HG02970 (cell line): ENCODE measurements at regions not wholly inside any gene's neighbourhood (a gene's known extent, or its start where the extent isn't known, plus 50 kb on each side); places are given as distances from the start of the nearest gene placed in this dataset.
"Not testable (repeated sequence)": the region's sequence is repeated elsewhere in the genome, so short reads cannot be mapped to it uniquely, and the experiment has no call there.

Experiments used
- ATAC-seq: cut with Tn5 transposase; IDR thresholded peaks from one replicate; pipeline ENCODE4 v1.9.1; 2021; ENCODE audit warnings: mild to moderate bottlenecking, moderate library complexity, moderate number of reproducible peaks; ENCODE audit not compliant: unreplicated experiment, low FRiP score

GRCh38 chr1:4164965-4165364, 264.9 kb upstream of the C1orf174 start:
- ATAC-seq, result no peak

- ATAC-seq, result no peak
Observed at GRCh38 chr1:4165686-4166300, 265.7 kb upstream of the C1orf174 start.

- ATAC-seq, result no peak
Observed at GRCh38 chr1:4166713-4167112, 266.6 kb upstream of the C1orf174 start.

- no peak for ATAC-seq
Observed at GRCh38 chr1:4169991-4170390, 269.9 kb upstream of the C1orf174 start.

- ATAC-seq, result no peak
Observed at GRCh38 chr1:4170548-4171340, 270.7 kb upstream of the C1orf174 start.

GRCh38 chr1:4171480-4172450, 271.7 kb upstream of the C1orf174 start:
- no peak for ATAC-seq

- ATAC-seq, result no peak
Observed at GRCh38 chr1:4172644-4173599, 272.9 kb upstream of the C1orf174 start.

GRCh38 chr1:4173731-4174130, 273.7 kb upstream of the C1orf174 start:
- no peak for ATAC-seq

GRCh38 chr1:4174291-4175200, 274.5 kb upstream of the C1orf174 start:
- no peak for ATAC-seq

GRCh38 chr1:4175566-4176405, 275.7 kb upstream of the C1orf174 start:
- no peak for ATAC-seq

GRCh38 chr1:4176841-4177240, 276.8 kb upstream of the C1orf174 start:
- no peak for ATAC-seq

- ATAC-seq, result no peak
Observed at GRCh38 chr1:4177425-4178150, 277.5 kb upstream of the C1orf174 start.

GRCh38 chr1:4178501-4179113, 278.5 kb upstream of the C1orf174 start:
- ATAC-seq, result no peak

- no peak for ATAC-seq
Observed at GRCh38 chr1:4179914-4180735, 280.1 kb upstream of the C1orf174 start.

GRCh38 chr1:4186486-4186885, 286.4 kb upstream of the C1orf174 start:
- ATAC-seq, result not testable (repeated sequence)

- no peak for ATAC-seq
Observed at GRCh38 chr1:4203501-4203900, 303.4 kb upstream of the C1orf174 start.
